GM19239 (cell line): ENCODE measurements at regions not wholly inside any gene's neighbourhood (a gene's known extent, or its start where the extent isn't known, plus 50 kb on each side); places are given as distances from the start of the nearest gene placed in this dataset.
"Not testable (repeated sequence)": the region's sequence is repeated elsewhere in the genome, so short reads cannot be mapped to it uniquely, and the experiment has no call there.

Source experiments
- DNase-seq: peaks from one replicate; pipeline ENCODE4 v3.0.0; 2011; ENCODE audit warnings: low spot score; ENCODE audit not compliant: insufficient read length
- FAIRE-seq: peaks from 2 replicates; lab custom pipeline; 2011; peaks lifted over from hg19 to GRCh38; lab: Jason Lieb, UNC

DNA sequence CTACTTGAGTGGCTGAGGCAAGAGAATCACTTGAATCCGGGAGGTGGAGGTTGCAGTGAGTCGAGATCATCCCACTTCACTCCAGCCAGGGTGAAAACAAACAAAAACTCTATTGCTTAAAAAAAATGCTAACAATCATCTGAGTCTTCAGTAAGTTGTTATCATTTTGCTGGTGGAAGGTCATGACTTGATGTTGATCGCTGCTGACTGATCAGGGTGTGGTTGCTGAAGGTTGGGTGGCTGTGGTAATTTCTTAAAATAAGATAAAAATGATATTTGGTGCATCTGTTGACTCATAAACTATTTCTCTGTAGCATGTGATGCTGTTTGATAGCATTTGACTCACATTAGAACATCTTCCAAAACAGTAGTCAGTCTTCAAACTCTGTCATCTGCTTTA is 349.4 kb upstream of the PAPPA start:
- DNase-seq (no peak), FAIRE-seq (no peak)

DNA sequence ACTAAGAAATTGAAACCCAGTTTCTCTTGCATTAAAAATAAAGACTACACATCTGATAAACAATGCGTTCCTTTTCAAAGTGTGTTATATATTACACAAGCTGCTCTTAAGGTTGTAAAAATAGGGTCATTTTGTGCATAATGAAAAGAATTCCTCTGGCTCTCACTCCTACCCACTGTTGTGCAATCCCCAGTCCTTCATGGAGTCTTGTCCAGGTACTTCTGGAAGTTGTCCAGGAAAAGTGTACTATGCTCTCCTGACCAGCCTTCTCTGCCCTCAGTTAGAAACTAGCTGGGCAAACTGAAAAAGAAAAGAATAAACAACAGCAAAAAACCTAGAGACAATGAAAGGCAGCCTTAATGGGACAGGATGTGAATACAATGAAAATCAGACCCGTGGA is 345.5 kb upstream of the PAPPA start:
- DNase-seq, result no peak
- FAIRE-seq, result no peak

DNA sequence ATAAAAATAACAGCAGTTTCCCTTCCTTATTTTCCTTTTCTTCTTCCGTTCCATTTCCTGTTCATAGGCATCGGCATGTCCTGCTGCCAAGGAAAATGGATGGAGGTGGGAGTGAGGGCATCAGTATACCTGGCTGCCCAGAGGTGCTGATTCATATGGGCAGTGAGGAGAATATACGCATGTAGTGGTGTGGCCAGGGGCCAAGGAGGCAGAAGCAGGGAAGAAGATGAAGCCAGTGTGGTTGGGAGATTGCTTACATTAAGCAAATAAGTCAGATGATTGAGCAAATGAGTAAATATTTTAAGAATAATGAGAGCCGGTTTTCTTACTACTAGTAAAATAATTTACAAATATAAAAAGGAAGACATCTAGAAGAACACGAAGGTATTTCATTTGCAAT is 344.9 kb upstream of the PAPPA start:
- DNase-seq (no peak), FAIRE-seq (no peak)

DNA sequence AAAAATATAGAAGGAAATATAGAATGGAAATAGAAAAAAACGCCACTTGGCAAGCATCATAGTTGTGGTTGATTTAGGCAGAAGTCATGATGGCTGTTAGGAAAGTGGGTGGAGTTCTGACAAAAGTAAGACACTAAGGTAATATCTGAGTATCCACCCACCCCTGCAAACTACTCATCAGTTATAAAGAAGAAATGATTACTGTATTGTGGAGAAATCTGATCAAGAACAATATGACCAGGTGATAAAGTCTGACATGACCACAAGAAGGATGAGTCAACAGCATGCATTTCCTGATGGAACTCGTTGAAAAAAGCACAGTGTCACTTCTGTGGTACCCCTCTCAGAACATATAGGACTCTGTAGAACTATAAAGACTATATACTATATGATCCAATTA is 343.4 kb upstream of the PAPPA start:
- no peak for DNase-seq

DNA sequence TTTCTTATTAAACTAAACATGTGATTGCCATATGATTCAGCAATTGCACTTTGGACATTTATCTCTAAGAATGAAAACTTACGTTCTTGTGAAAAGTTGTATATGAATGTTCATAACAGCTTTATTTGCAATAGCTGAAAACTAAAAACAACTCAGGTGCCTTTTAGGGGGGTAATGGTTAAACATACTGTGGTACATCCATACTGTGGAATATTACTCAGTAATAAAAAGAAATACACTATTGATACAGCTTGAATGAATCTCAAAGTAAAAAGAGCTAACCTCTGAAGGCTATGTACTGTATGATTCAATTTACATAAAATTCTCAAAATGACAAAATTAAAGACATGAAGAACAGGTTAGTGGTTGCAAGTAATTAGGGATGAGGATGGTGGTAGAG is 339.5 kb upstream of the PAPPA start:
- DNase-seq, result no peak
- no peak for FAIRE-seq

More for the DNA sequence above, 343.4 kb upstream of the PAPPA start:
- no peak for FAIRE-seq

DNA sequence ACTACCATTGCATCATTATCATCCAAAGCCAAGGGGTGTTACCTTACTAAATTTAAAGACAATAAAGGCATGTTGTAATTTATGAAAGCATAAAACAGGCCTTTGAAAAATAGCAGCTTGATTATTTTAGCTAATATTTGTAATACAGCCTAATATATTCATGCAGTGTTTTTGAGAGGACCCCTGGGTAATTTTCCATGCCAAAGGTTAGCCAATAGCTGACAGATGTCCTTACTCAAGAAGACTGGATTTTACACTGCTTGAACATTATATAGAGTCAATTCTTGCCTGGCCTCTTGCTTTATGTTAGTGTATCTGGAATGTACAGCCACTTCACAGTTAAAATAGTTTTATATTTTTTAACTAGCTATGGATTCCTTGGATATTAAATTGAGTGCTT is 337.8 kb upstream of the PAPPA start:
- DNase-seq (no peak), FAIRE-seq (no peak)

DNA sequence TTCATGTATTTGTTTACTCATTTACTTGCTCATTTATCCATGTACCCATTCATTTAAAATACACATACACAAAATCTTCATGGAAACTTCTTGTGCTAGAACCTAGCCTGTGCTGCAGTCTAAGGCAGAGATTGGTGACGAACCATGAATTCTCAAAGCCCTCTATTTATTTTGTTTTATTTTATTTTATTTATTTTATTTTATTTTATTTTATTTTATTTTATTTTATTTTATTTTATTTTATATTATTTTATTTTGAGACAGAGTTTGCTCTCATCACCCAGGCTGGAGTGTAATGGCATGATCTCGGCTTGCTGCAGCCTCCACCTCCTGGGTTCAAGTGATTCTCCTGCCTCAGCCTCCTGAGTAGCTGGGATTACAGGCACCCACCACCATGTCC is 334.9 kb upstream of the PAPPA start:
- DNase-seq, FAIRE-seq: not testable (repeated sequence)

DNA sequence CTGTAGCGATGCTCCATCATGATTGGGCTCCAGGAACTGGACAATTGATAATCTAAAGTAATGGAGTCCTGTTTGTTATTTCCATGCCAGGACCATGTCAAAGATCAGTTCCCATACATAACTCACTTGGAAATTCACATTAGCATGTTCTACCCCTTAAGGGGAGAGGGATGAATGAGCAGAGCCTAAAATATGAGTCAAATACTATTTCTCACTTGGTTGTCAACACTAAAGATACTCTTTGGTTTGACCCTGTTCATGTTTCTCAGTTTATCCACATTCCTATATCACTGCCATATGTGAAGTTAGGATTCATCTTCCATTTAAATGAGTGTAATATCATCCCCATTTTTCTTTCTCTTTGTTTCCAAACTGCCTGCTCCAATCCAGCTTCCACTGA is 321.6 kb upstream of the PAPPA start:
- DNase-seq (no peak), FAIRE-seq (no peak)

DNA sequence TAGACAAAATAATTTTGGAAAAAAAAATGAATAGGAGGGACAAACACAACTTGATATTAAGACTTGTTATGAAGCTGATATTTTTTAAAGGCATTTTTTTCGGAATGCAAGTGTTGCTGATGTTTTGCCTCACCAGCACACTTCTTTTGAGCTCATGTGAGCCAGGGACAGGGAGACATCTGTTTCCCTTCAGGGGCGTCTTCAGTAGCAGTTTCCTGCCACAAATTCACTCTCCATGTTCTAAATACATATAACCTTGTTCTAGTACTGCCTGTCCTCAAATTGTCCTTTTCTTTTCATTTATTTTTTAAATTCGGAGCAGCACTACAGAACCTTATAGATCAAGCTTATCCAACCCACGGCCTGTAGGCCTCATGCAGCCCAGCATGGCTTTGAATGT is 316.0 kb upstream of the PAPPA start:
- no peak for FAIRE-seq
- DNase-seq, result no peak

DNA sequence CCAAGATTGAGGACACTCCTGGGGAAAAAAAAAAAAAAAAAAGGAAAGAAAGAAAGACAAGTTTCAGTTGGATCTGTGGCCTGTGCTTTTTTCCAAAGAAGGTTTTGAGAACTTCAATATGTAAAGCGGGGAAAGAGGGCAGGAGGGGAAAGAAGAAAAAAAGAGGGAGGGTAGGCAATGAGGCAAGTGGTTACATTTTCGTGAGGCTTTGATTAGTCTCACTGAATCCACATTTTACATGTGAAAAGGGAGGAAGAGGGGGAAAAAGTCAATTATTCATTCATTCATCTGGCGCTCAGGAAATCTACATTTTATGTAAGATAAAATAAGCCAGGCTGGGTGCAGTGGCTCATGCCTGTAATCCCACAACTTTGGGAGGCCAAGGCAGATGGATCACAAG is 315.2 kb upstream of the PAPPA start:
- FAIRE-seq (no peak), DNase-seq (no peak)

DNA sequence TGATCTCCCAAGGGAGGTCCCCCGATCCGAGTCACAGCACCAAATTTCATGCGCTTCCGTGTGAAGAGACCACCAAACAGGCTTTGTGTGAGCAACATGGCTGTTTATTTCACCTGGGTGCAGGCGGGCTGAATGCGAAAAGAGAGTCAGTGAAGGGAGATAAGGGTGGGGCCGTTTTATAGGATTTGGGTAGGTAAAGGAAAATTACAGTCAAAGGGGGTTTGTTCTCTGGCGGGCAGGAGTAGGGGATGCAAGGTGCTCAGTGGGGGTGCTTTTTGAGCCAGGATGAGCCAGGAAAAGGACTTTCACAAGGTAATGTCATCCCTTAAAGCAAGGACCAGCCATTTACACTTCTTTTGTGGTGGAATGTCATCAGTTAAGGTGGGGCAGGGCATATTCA is 309.2 kb upstream of the PAPPA start:
- not testable (repeated sequence) for DNase-seq, FAIRE-seq

DNA sequence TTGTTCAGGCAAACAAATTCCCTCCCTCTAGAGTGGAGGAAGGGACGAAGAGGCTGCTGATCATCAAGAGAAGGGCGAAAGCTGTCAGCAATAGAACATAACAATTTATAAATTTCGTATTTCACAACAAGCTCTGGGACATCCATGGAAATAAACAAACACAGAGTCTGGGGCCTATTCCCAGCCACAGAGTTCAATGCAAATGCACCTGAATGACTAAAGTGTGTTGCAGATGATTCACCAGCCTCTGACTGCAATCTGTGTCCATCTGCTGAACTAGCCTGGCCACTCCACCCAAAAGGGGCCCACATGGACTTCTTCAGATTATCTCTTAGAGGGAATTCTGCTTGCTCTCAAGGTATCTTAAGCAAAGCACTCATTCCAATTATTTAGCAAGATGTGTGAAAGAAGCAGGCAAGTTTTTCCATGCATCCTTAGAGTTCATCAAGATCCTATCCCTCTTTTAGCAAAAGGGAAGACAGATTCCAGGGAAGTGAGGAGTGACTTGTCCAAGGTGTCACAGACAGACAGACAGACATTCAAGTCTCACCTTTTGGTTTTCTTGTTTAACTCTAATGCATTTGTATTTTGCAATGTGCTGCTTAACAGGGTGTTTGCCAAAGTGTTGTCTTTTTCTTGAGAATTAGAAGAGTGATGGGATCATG is 307.8 kb upstream of the PAPPA start:
- DNase-seq, result no peak
- no peak for FAIRE-seq

DNA sequence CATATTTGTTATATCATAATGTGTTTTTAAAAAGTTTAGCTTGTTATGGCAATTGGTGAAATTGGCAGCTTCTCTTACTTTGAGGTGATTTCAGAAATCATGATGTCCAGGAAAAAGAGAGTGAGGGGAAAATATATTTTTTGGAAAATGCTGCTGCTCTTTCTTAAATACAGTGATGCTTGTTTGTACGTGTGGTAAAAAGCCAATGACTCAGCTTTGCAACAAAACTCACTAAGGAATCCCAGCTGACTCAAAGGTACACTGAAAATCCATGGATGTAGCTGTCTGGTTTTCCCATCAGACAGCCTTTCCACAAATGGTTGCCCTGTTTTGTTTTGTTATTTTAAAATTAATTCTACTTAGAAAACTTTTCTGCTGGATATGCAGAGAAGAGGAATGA is 306.4 kb upstream of the PAPPA start:
- no peak for FAIRE-seq

DNA sequence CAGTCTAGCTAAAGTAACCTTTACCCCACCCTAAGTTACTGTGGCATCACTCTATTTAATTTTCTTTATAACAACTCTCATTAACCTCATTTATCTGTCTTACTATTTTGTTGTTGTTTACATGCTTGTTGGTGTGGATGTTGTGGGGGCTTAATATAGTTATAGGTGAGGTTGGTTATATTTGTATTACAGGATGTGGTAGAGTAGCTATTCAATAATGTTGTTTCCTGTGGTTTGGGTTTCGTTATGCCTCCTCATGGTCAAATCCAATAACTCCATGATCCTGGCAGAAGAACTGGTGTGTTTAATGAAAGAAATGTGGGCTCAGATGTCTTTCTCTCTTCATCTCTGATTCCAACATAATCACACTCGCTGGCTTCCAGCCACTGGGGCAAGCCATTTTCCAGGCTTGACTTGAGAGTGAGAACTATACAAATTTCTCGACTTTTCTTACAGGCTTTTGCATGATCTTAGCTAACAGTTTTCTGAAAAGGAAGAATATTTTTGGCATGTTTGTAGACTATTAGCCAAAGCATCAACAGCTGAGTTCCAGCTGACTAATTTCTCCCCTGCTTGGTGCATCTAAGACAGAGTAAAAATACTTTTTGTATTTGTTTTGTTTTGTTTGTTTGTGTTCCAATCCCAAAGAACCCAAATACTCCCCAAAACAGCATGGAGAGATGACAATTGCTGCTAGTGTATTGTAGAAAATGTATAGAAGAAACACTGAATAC is 303.7 kb upstream of the PAPPA start:
- FAIRE-seq, result no peak
- no peak for DNase-seq

More for the DNA sequence above, 306.4 kb upstream of the PAPPA start:
- no peak for DNase-seq

DNA sequence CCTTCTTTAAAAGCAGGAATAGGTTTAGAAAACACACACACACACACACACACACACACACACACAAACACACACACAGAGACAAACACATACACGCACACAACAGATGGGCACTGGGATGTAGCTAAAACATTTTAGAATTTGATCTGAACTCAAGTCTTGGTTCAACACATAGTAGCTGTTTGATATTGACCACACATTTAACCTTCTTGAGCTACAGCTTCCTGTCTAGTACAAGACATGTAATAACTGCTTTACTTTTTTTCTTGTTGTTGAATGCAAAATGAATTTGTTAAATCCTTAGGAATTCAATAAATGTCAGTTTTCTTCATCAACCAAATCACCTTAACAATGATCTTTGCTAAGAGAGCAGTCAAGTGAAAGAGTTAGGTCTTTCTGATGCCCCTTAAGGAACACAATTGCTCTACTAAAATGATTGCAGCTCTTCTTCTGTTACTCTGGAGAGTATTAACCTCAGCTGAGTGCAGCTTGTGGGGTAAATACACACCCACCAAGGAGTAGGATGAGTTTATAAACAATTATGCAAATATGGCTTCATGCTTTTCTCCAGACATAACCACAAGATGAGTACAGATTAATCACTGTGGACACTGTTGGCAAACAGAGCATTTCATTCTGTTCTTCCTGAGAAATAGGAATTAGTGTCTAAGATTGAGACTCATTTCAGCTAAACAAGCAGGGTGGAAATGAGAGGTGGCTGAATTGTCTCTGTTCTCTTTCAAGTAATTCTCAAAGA is 302.9 kb upstream of the PAPPA start:
- DNase-seq (no peak), FAIRE-seq (no peak)

DNA sequence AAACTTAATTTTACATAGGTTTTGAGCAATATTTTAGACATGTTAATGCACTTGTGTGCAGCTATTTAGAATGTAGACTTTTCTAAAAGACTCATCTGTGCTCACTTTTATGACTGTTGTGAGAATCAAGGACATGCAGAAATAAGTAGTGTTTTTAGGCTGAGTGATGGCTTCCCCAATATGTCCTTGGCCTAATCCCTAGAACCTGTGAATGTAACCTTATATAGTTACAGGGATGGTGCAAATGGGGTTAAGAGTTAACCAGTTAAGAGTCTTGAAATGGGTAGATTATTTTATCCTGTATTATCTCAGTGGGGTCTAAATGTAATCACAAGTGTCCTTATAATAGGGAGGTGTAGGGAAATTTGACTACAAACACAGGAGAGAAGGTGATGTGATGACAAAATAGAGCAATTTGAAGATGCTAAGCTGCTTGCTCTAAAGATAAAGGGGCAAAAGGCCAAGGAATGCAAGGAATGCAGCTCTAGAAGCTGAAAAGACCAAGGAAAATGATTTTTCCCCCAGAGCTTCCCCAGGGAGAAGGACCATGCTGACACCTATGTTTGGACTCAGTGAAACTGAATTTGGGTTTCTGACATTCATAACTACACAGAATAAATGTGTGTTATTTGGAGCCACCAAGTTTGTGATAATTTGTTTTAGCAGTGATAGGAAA is 298.0 kb upstream of the PAPPA start:
- DNase-seq (no peak), FAIRE-seq (no peak)

DNA sequence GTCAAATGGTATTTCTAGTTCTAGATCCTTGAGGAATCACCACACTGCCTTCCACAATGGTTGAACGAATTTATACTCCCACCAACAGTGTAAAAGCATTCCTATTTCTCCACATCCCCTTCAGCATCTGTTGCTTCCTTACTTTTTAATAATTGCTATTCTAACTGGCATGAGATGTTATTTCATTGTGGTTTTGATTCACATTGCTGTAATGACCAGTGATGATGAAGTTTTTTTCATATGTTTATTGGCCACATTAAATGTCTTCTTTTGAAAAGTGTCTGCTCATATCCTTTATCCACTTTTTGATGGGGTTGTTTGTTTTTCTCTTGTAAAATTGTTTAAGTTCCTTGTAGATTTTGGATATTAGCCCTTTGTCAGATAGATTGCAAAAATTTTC is 295.2 kb upstream of the PAPPA start:
- FAIRE-seq, DNase-seq: not testable (repeated sequence)

DNA sequence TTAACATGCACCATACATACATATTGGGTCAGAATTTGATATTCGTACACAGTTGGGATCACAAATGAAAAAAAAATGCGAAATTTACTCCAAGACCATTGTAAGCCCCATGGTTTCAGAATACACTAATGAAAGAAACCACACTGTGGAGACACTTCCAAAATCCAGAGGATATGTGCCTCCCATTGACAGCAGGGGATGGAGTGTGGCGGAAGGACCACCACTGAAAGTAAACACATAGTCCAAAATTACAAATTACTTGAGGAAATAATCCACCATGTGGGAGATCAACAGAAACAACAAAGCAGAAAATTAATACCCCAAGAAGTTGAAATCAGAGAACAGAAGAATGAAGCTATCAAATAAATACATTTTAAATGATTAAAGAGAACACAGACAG is 291.6 kb upstream of the PAPPA start:
- FAIRE-seq (no peak), DNase-seq (no peak)

DNA sequence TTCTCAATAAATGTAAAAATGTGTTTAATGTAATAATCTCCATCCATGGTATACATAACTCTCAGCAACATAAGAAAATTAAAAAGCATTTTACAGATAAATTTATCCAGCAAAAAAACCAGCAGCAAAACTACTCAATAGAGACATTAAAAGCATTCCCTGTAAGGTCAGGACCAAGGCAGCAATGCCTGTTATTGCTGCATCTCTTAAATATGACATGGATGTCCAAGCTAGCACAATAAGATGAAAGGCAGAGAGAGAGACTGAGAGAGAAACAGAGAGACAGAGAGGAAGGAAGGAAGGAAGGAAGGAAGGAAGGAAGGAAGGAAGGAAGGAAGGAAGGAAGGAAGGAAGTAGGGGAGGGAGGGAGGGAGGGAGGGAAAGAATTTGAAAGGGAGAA is 289.0 kb upstream of the PAPPA start:
- FAIRE-seq (no peak), DNase-seq (no peak)

DNA sequence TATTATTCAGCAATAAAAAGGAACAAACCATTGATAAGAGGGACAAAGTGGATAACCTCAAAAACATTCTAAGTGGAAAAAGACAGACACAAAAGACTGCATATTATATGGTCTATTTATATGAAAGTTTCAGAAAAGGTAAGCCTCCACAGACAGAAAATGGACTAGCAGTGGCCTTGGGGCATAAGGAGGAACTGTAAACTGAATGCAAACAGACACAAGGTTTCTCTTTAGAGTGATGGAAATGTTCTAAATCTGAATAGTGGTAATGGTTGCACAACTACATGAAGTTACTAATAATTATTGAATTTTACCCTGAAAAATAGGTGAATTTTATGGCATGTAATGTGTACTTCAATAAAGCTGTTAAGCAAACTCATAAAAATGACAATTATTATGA is 286.3 kb upstream of the PAPPA start:
- FAIRE-seq (no peak), DNase-seq (no peak)
